Caco-2 (cell line): ENCODE measurements at regions not wholly inside any gene's neighbourhood (a gene's known extent, or its start where the extent isn't known, plus 50 kb on each side); places are given as distances from the start of the nearest gene placed in this dataset.

ENCODE experiments used
- BruUV-seq: library from RNA; stranded (reverse); fragments of 400-500 nt; replicated peaks from 2 replicates; lab custom pipeline; 2021; lab: Mats Ljungman, UMichigan
- CTCF ChIA-PET: fragments of 300-600 bp; sonication (Branson Sonifier 250); formaldehyde crosslinking; loops from one replicate; lab custom pipeline; 2022; ENCODE audit warnings: antibody characterized with exemption; lab: Charles Lee
- POLR2A ChIA-PET: fragments of 300-600 bp; sonication (Branson Sonifier 250); formaldehyde crosslinking; loops from one replicate; lab custom pipeline; 2022; ENCODE audit warnings: antibody characterized with exemption; lab: Charles Lee
- DNase-seq, 2 experiments: peaks; one replicate each; pipeline versions ENCODE4 v3.0.0 to v3.0.0-alpha.2; 2020 to 2022
- H3K27me3 ChIP-seq: replicated peaks from 2 replicates; pipeline ENCODE4 v1.6.0; 2011; ENCODE audit warnings: low read length; ENCODE audit not compliant: control insufficient read depth, insufficient read depth
- H3K36me3 ChIP-seq: 2 replicates; pipeline ENCODE4 v1.5.1; 2011; ENCODE audit warnings: low read length; ENCODE audit not compliant: control insufficient read depth, insufficient read depth
- H3K4me1 ChIP-seq: fragments of 250-450 bp; sonication (Bioruptor Pico); 2 replicates; pipeline ENCODE4 v1.5.1; 2020; ENCODE audit warnings: mild to moderate bottlenecking
- H3K4me3 ChIP-seq: 2 replicates; pipeline ENCODE4 v1.5.1; 2011; ENCODE audit warnings: low read depth, mild to moderate bottlenecking, control low read depth, low read length
- H3K9me3 ChIP-seq: fragments of 250-450 bp; sonication (Bioruptor Pico); 2 replicates; pipeline ENCODE4 v1.5.1; 2020; ENCODE audit warnings: mild to moderate bottlenecking, moderate library complexity
- H3K27ac Mint-ChIP-seq: one replicate; pipeline ENCODE4 v1.8.0; 2022; ENCODE audit warnings: mixed read lengths; ENCODE audit not compliant: unreplicated experiment
- H3K27me3 Mint-ChIP-seq: one replicate; pipeline ENCODE4 v1.8.0; 2022; ENCODE audit warnings: mixed read lengths; ENCODE audit not compliant: insufficient read depth, unreplicated experiment
- H3K36me3 Mint-ChIP-seq: one replicate; pipeline ENCODE4 v1.8.0; 2022; ENCODE audit warnings: mild to moderate bottlenecking, mixed read lengths; ENCODE audit not compliant: insufficient read depth, unreplicated experiment
- H3K4me1 Mint-ChIP-seq: one replicate; pipeline ENCODE4 v1.8.0; 2022; ENCODE audit warnings: low read depth, mixed read lengths; ENCODE audit not compliant: unreplicated experiment
- H3K4me3 Mint-ChIP-seq: one replicate; pipeline ENCODE4 v1.8.0; 2022; ENCODE audit warnings: mild to moderate bottlenecking, moderate library complexity, mixed read lengths; ENCODE audit not compliant: unreplicated experiment
- H3K9me3 Mint-ChIP-seq: one replicate; pipeline ENCODE4 v1.8.0; 2022; ENCODE audit warnings: mixed read lengths; ENCODE audit not compliant: unreplicated experiment
- intact Hi-C: fragments of 100-400 bp; cut with micrococcal nuclease; formaldehyde crosslinking; loops from one replicate; pipeline ENCODE4 v1.10.0; 2022; ENCODE audit not compliant: unreplicated experiment
- TF ChIP-seq, protein P1 (sequence below), 2 experiments: fragments of 200-600 bp in 1 of 2; IDR thresholded peaks; 1 replicate in 1 of 2; 2 replicates in 1 of 2; pipeline versions ENCODE4 v1.5.1 to v1.8.0; 2011 to 2022; ENCODE audit warnings: antibody characterized with exemption in 1 of 2, control low read depth in 1 of 2, inconsistent platforms in 1 of 2, low read depth in 1 of 2, low read length in 1 of 2, mild to moderate bottlenecking in 1 of 2, moderate library complexity in 1 of 2; ENCODE audit not compliant: insufficient read depth in 1 of 2, severe bottlenecking in 1 of 2, unreplicated experiment in 1 of 2

- DNase-seq = no peak
- peaks cover 13% of the 10 kb centered on the region for H3K4me1 ChIP-seq
- Mint-ChIP-seq H3K4me3 (no peak overlapping the region), H3K36me3 (no peaks in the 10 kb centered on the region), H3K4me1 (peaks cover 8% of the 10 kb centered on the region), H3K27me3 (no peaks in the 10 kb centered on the region), H3K27ac (no peak overlapping the region), H3K9me3 (peaks cover 17% of the 10 kb centered on the region)
- H3K27me3 ChIP-seq = no peaks in the 10 kb centered on the region
- no peaks in the 10 kb centered on the region for H3K36me3 ChIP-seq
- intact Hi-C loops = no loop called here
- BruUV-seq = no TSS peak
- no peak overlapping the region for H3K4me3 ChIP-seq
- CTCF ChIA-PET = no interaction called here
- TF ChIP-seq, protein P1, sequence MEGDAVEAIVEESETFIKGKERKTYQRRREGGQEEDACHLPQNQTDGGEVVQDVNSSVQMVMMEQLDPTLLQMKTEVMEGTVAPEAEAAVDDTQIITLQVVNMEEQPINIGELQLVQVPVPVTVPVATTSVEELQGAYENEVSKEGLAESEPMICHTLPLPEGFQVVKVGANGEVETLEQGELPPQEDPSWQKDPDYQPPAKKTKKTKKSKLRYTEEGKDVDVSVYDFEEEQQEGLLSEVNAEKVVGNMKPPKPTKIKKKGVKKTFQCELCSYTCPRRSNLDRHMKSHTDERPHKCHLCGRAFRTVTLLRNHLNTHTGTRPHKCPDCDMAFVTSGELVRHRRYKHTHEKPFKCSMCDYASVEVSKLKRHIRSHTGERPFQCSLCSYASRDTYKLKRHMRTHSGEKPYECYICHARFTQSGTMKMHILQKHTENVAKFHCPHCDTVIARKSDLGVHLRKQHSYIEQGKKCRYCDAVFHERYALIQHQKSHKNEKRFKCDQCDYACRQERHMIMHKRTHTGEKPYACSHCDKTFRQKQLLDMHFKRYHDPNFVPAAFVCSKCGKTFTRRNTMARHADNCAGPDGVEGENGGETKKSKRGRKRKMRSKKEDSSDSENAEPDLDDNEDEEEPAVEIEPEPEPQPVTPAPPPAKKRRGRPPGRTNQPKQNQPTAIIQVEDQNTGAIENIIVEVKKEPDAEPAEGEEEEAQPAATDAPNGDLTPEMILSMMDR (IDR thresholded peaks at IDR 0.05; ENCODE audit: insufficient read depth in 1 of 2, low read depth in 1 of 2, low read length in 1 of 2, severe bottlenecking in 1 of 2, unreplicated experiment in 1 of 2) = no peak
- no peaks in the 10 kb centered on the region; the same call in 1 of the 2 replicates for H3K9me3 ChIP-seq
- POLR2A ChIA-PET = no interaction called here
Observed at GRCh38 chr6:81929828-81930227, 177.3 kb upstream of the TENT5A start.

- H3K4me1 ChIP-seq = no peaks in the 10 kb centered on the region
- TF ChIP-seq, protein P1 (IDR thresholded peaks at IDR 0.05; ENCODE audit: insufficient read depth in 1 of 2, low read depth in 1 of 2, low read length in 1 of 2, severe bottlenecking in 1 of 2, unreplicated experiment in 1 of 2) = no peak
- no peak overlapping the region for H3K4me3 Mint-ChIP-seq
- ChIA-PET POLR2A (no interaction called here), CTCF (no interaction called here)
- H3K36me3 ChIP-seq = no peaks in the 10 kb centered on the region
- no peak for DNase-seq
- peaks cover 12% of the 10 kb centered on the region; the same call in 1 of the 2 replicates for H3K9me3 ChIP-seq
- intact Hi-C loops = no loop called here
- H3K27ac Mint-ChIP-seq = no peak overlapping the region
- no peaks in the 10 kb centered on the region for H3K27me3 ChIP-seq
- no peaks in the 10 kb centered on the region for H3K36me3 Mint-ChIP-seq
- BruUV-seq = no TSS peak
- peaks cover 27% of the 10 kb centered on the region for H3K9me3 Mint-ChIP-seq
- no peaks in the 10 kb centered on the region for H3K4me1 Mint-ChIP-seq
- H3K4me3 ChIP-seq = no peak overlapping the region
- H3K27me3 Mint-ChIP-seq = no peaks in the 10 kb centered on the region
Observed at GRCh38 chr6:81925201-81925600, 172.7 kb upstream of the TENT5A start.

GRCh38 chr6:81909981-81910900, 157.8 kb upstream of the TENT5A start:
- H3K9me3 Mint-ChIP-seq = no peaks in the 10 kb centered on the region
- H3K4me3 Mint-ChIP-seq = no peak overlapping the region
- POLR2A ChIA-PET = no interaction called here
- no peaks in the 10 kb centered on the region for H3K36me3 Mint-ChIP-seq
- H3K27me3 ChIP-seq = no peaks in the 10 kb centered on the region
- H3K4me3 ChIP-seq = no peak overlapping the region
- CTCF ChIA-PET = no interaction called here
- DNase-seq = no peak
- TF ChIP-seq, protein P1 (IDR thresholded peaks at IDR 0.05; ENCODE audit: insufficient read depth in 1 of 2, low read depth in 1 of 2, low read length in 1 of 2, severe bottlenecking in 1 of 2, unreplicated experiment in 1 of 2) = no peak
- peaks cover 11% of the 10 kb centered on the region for H3K4me1 ChIP-seq
- H3K27me3 Mint-ChIP-seq = no peaks in the 10 kb centered on the region
- H3K27ac Mint-ChIP-seq = no peak overlapping the region
- H3K36me3 ChIP-seq = no peaks in the 10 kb centered on the region
- H3K4me1 Mint-ChIP-seq = peaks cover 12% of the 10 kb centered on the region
- BruUV-seq = no TSS peak
- intact Hi-C loops = no loop called here
- no peaks in the 10 kb centered on the region for H3K9me3 ChIP-seq
